Transverse colon (tissue), 3 donors: ENCODE measurements at regions not wholly inside any gene's neighbourhood (a gene's known extent, or its start where the extent isn't known, plus 50 kb on each side); places are given as distances from the start of the nearest gene placed in this dataset.

Experiments
- EP300 ChIP-seq: sonication (generic); formaldehyde crosslinking; IDR thresholded peaks from one replicate; pipeline ENCODE4 v1.6.1; 2017; ENCODE audit warnings: antibody characterized with exemption, low read depth
- POLR2A ChIP-seq: fragments of 450-650 bp; IDR thresholded peaks from one replicate; pipeline ENCODE4 v1.6.1; 2016; ENCODE audit warnings: antibody characterized with exemption, mild to moderate bottlenecking, moderate library complexity
- TF ChIP-seq, protein P1 (sequence below), 5 experiments: fragments of 200-600 bp in 3 of 5; fragments of 450-650 bp in 2 of 5; sonication (generic) in 3 of 5; IDR thresholded peaks; 1 replicate in 2 of 5; 2 replicates in 3 of 5; pipeline ENCODE4 v1.5.1; 2016 to 2017; ENCODE audit warnings: antibody characterized with exemption in 5 of 5, inconsistent platforms in 3 of 5, mild to moderate bottlenecking in 2 of 5, moderate library complexity in 1 of 5

DNA sequence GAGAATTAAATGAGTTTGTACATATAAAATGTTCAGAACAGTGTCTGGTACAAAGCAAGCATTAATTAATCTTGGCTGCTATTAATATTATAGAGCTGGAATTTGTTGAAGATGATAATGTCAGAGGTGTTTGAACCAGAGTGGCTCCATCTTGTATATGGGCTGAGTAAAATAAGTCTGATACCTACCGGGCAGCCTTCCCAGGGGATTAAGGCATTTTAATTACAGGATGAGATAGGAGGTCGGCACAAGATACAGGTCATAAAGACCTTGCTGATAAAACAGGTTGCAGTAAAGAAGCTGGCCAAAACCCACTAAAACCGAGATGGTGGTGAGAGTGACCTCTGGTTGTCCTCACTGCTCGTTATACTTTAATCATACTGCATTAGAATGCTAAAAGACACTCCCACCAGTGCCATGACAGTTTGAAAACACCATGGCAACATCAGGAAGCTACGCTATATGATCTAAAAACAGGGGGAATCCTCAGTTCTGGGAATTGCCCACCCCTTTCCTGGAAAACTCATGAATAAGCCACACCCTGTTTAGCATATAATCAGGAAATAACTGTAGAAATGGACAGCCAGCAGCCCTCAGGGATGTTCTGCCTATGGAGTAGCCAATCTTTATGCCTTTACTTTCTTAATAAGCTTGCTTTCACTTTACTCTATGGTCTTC, 90.2 kb downstream of the PLK2 start:
- TF ChIP-seq EP300 = no peak
- TF ChIP-seq, protein P1, sequence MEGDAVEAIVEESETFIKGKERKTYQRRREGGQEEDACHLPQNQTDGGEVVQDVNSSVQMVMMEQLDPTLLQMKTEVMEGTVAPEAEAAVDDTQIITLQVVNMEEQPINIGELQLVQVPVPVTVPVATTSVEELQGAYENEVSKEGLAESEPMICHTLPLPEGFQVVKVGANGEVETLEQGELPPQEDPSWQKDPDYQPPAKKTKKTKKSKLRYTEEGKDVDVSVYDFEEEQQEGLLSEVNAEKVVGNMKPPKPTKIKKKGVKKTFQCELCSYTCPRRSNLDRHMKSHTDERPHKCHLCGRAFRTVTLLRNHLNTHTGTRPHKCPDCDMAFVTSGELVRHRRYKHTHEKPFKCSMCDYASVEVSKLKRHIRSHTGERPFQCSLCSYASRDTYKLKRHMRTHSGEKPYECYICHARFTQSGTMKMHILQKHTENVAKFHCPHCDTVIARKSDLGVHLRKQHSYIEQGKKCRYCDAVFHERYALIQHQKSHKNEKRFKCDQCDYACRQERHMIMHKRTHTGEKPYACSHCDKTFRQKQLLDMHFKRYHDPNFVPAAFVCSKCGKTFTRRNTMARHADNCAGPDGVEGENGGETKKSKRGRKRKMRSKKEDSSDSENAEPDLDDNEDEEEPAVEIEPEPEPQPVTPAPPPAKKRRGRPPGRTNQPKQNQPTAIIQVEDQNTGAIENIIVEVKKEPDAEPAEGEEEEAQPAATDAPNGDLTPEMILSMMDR (IDR thresholded peaks at IDR 0.05) = no peak
- TF ChIP-seq POLR2A = no peak
